Mesodermal cell (in vitro differentiated cells): ENCODE measurements at regions not wholly inside any gene's neighbourhood (a gene's known extent, or its start where the extent isn't known, plus 50 kb on each side); places are given as distances from the start of the nearest gene placed in this dataset.

Experiments
- H3K27ac ChIP-seq: 2 replicates; pipeline ENCODE4 v1.7.0; 2013; ENCODE audit warnings: mild to moderate bottlenecking, low read depth, low read length, moderate library complexity; ENCODE audit not compliant: severe bottlenecking
- H3K36me3 ChIP-seq: 2 replicates; pipeline ENCODE4 v1.7.1; 2013; ENCODE audit warnings: mild to moderate bottlenecking, low read length, moderate library complexity; ENCODE audit not compliant: control insufficient read depth, insufficient read depth
- H3K4me1 ChIP-seq: one replicate; pipeline ENCODE4 v1.7.1; 2013; ENCODE audit warnings: mild to moderate bottlenecking, low read length; ENCODE audit not compliant: insufficient read depth, control insufficient read depth, poor library complexity, severe bottlenecking
- H3K4me3 ChIP-seq: 2 replicates; pipeline ENCODE4 v1.7.0; 2013; ENCODE audit warnings: low read length, control low read depth, mild to moderate bottlenecking; ENCODE audit not compliant: insufficient read depth, poor library complexity, severe bottlenecking; ENCODE audit errors: extremely low read depth
- H3K9me3 ChIP-seq: 2 replicates; pipeline ENCODE4 v1.7.1; 2013; ENCODE audit warnings: mild to moderate bottlenecking, low read length, moderate library complexity; ENCODE audit not compliant: control insufficient read depth
- WGBS, 2 experiments: methylation state at CpG; one replicate each; pipeline ENCODE4 v1.1.5; 2013; ENCODE audit warnings: missing lambda C conversion rate in 2 of 2; ENCODE audit not compliant: insufficient coverage in 2 of 2; 5-methylcytosine and 5-hydroxymethylcytosine counted together

GRCh38 chr2:117717072-117717471, 97.4 kb upstream of the DDX18 start:
- H3K4me1 ChIP-seq: no peaks in the 10 kb centered on the region
- H3K4me3 ChIP-seq: no peak overlapping the region
- no peaks in the 10 kb centered on the region for H3K36me3 ChIP-seq
- H3K27ac ChIP-seq: no peak overlapping the region
- no peaks in the 10 kb centered on the region for H3K9me3 ChIP-seq
- WGBS, 2 experiments: 78 to 82% methylated on average over 4 of the region's 6 CpGs

GRCh38 chr2:117718048-117718447, 96.4 kb upstream of the DDX18 start:
- 71 to 83% methylated on average over 1 of the region's 3 CpGs for WGBS, 2 experiments
- H3K4me3 ChIP-seq: no peak overlapping the region
- H3K27ac ChIP-seq: no peak overlapping the region
- H3K4me1 ChIP-seq: no peaks in the 10 kb centered on the region
- no peaks in the 10 kb centered on the region for H3K9me3 ChIP-seq
- no peaks in the 10 kb centered on the region for H3K36me3 ChIP-seq

- no peak overlapping the region for H3K27ac ChIP-seq
- H3K4me3 ChIP-seq: no peak overlapping the region
- 88 to 100% methylated on average over 1 to 2 of the region's 2 CpGs for WGBS, 2 experiments
- no peaks in the 10 kb centered on the region for H3K36me3 ChIP-seq
- no peaks in the 10 kb centered on the region for H3K4me1 ChIP-seq
- no peaks in the 10 kb centered on the region for H3K9me3 ChIP-seq
Observed at GRCh38 chr2:117720765-117721164, 93.7 kb upstream of the DDX18 start.

- Histone ChIP-seq H3K4me1 (no peaks in the 10 kb centered on the region), H3K4me3 (no peak overlapping the region), H3K36me3 (no peaks in the 10 kb centered on the region), H3K9me3 (no peaks in the 10 kb centered on the region), H3K27ac (no peak overlapping the region)
- WGBS, 2 experiments: 75% methylated on average over 1 of the region's 2 CpGs; no CpG with 5 or more reads in 1 of the 2 experiments
Observed at GRCh38 chr2:117723483-117723882, 91.0 kb upstream of the DDX18 start.

GRCh38 chr2:117723888-117724434, 90.5 kb upstream of the DDX18 start:
- H3K4me1 ChIP-seq: no peaks in the 10 kb centered on the region
- H3K9me3 ChIP-seq: no peaks in the 10 kb centered on the region
- H3K4me3 ChIP-seq: no peak overlapping the region
- no peak overlapping the region for H3K27ac ChIP-seq
- 88 to 93% methylated on average over 6 to 7 of the region's 9 CpGs for WGBS, 2 experiments
- H3K36me3 ChIP-seq: no peaks in the 10 kb centered on the region

GRCh38 chr2:117726747-117727146, 87.7 kb upstream of the DDX18 start:
- H3K4me1 ChIP-seq: no peaks in the 10 kb centered on the region
- WGBS, 2 experiments: 58% methylated on average over 2 of the region's 5 CpGs; no CpG with 5 or more reads in 1 of the 2 experiments
- H3K9me3 ChIP-seq: no peaks in the 10 kb centered on the region
- no peak overlapping the region for H3K4me3 ChIP-seq
- H3K27ac ChIP-seq: no peak overlapping the region
- H3K36me3 ChIP-seq: no peaks in the 10 kb centered on the region

GRCh38 chr2:117737846-117738245, 76.6 kb upstream of the DDX18 start:
- Histone ChIP-seq H3K4me3 (no peak overlapping the region), H3K4me1 (no peaks in the 10 kb centered on the region), H3K36me3 (no peaks in the 10 kb centered on the region), H3K9me3 (no peaks in the 10 kb centered on the region), H3K27ac (no peak overlapping the region)

- WGBS, 2 experiments: 93% methylated on average over 2 of the region's 2 CpGs; no CpG with 5 or more reads in 1 of the 2 experiments
Observed at GRCh38 chr2:117738991-117739839, 75.3 kb upstream of the DDX18 start.

GRCh38 chr2:117745537-117745936, 69.0 kb upstream of the DDX18 start:
- Histone ChIP-seq H3K36me3 (no peaks in the 10 kb centered on the region), H3K9me3 (no peaks in the 10 kb centered on the region), H3K4me3 (no peak overlapping the region), H3K4me1 (no peaks in the 10 kb centered on the region), H3K27ac (no peak overlapping the region)
- 54 to 58% methylated on average over 4 to 5 of the region's 5 CpGs for WGBS, 2 experiments

More at GRCh38 chr2:117738991-117739839, 75.3 kb upstream of the DDX18 start:
- no peaks in the 10 kb centered on the region for H3K4me1 ChIP-seq
- H3K4me3 ChIP-seq: no peak overlapping the region
- H3K27ac ChIP-seq: no peak overlapping the region
- H3K9me3 ChIP-seq: no peaks in the 10 kb centered on the region
- no peaks in the 10 kb centered on the region for H3K36me3 ChIP-seq

GRCh38 chr2:117755768-117756167, 58.7 kb upstream of the DDX18 start:
- Histone ChIP-seq H3K4me1 (no peaks in the 10 kb centered on the region), H3K9me3 (peaks cover 5% of the 10 kb centered on the region), H3K27ac (no peak overlapping the region), H3K4me3 (no peak overlapping the region), H3K36me3 (no peaks in the 10 kb centered on the region)
- WGBS, 2 experiments: 83% methylated on average over 1 of the region's 2 CpGs; no CpG with 5 or more reads in 1 of the 2 experiments

GRCh38 chr2:117760916-117761315, 53.6 kb upstream of the DDX18 start:
- Histone ChIP-seq H3K9me3 (no peaks in the 10 kb centered on the region), H3K4me3 (no peak overlapping the region), H3K36me3 (no peaks in the 10 kb centered on the region), H3K4me1 (no peaks in the 10 kb centered on the region), H3K27ac (no peak overlapping the region)
- WGBS, 2 experiments: 80% methylated on average over 1 of the region's 1 CpG; no CpG with 5 or more reads in 1 of the 2 experiments
